A673 (cell line): ENCODE measurements at regions not wholly inside any gene's neighbourhood (a gene's known extent, or its start where the extent isn't known, plus 50 kb on each side); places are given as distances from the start of the nearest gene placed in this dataset.

Source experiments
- BruUV-seq: library from RNA; stranded (reverse); fragments of 400-500 nt; replicated peaks from 2 replicates; lab custom pipeline; 2021; lab: Mats Ljungman, UMichigan
- CTCF ChIA-PET: fragments of 300-600 bp; sonication (Branson Sonifier 250); formaldehyde crosslinking; loops from one replicate; lab custom pipeline; 2022; ENCODE audit warnings: antibody characterized with exemption; lab: Charles Lee
- POLR2A ChIA-PET: fragments of 300-600 bp; sonication (Branson Sonifier 250); formaldehyde crosslinking; loops from one replicate; lab custom pipeline; 2022; ENCODE audit warnings: antibody characterized with exemption; ENCODE audit not compliant: low non-redundant PET; lab: Charles Lee
- DNase-seq: peaks from one replicate; pipeline ENCODE4 v3.0.0-alpha.2; 2015; ENCODE audit warnings: low spot score
- H3K27ac ChIP-seq: fragments of 200-600 bp; sonication (generic); 2 replicates; pipeline ENCODE4 v1.5.1; 2016; ENCODE audit warnings: mixed run types, low read depth, mild to moderate bottlenecking, mixed read lengths, antibody characterized with exemption, low read length; ENCODE audit not compliant: poor library complexity, severe bottlenecking
- H3K27me3 ChIP-seq: fragments of 200-600 bp; sonication (generic); replicated peaks from 2 replicates; pipeline ENCODE4 v1.6.1; 2017; ENCODE audit warnings: mixed run types, low read depth, mild to moderate bottlenecking, mixed read lengths, antibody characterized with exemption, low read length; ENCODE audit not compliant: insufficient read depth, poor library complexity
- H3K36me3 ChIP-seq: fragments of 200-600 bp; sonication (generic); 2 replicates; pipeline ENCODE4 v1.6.1; 2016; ENCODE audit warnings: mixed run types, mild to moderate bottlenecking, mixed read lengths, antibody characterized with exemption, low read length; ENCODE audit not compliant: insufficient read depth, poor library complexity, severe bottlenecking
- H3K4me1 ChIP-seq: fragments of 200-600 bp; sonication (generic); 2 replicates; pipeline ENCODE4 v1.6.1; 2017; ENCODE audit warnings: mixed run types, mild to moderate bottlenecking, mixed read lengths, antibody characterized with exemption, low read length; ENCODE audit not compliant: insufficient read depth, poor library complexity, severe bottlenecking
- H3K4me3 ChIP-seq: fragments of 200-600 bp; sonication (generic); 2 replicates; pipeline ENCODE4 v1.5.1; 2016; ENCODE audit warnings: low read depth, mixed run types, mild to moderate bottlenecking, mixed read lengths, low read length; ENCODE audit not compliant: poor library complexity, severe bottlenecking
- H3K9me3 ChIP-seq: fragments of 200-600 bp; sonication (generic); 2 replicates; pipeline ENCODE4 v1.6.1; 2016; ENCODE audit warnings: mixed run types, low read depth, mild to moderate bottlenecking, mixed read lengths, antibody characterized with exemption, low read length; ENCODE audit not compliant: poor library complexity, severe bottlenecking
- EZH2 ChIP-seq: fragments of 200-600 bp; sonication (generic); IDR thresholded peaks from 2 replicates; pipeline ENCODE4 v1.6.1; 2017; ENCODE audit warnings: borderline replicate concordance, low read depth, mild to moderate bottlenecking, mixed read lengths, antibody characterized with exemption, low read length; ENCODE audit not compliant: poor library complexity, severe bottlenecking
- intact Hi-C: fragments of 100-400 bp; cut with micrococcal nuclease; formaldehyde crosslinking; loops from one replicate; pipeline ENCODE4 v1.10.0; 2022; ENCODE audit not compliant: unreplicated experiment
- TF ChIP-seq, protein P1 (sequence below): fragments of 300-800, 200-600 bp; sonication (generic); conservative IDR thresholded peaks from 2 replicates; pipeline ENCODE4 v1.5.1; 2017; ENCODE audit warnings: low read depth, mild to moderate bottlenecking, antibody characterized with exemption, low read length, moderate library complexity, mixed read lengths

DNA sequence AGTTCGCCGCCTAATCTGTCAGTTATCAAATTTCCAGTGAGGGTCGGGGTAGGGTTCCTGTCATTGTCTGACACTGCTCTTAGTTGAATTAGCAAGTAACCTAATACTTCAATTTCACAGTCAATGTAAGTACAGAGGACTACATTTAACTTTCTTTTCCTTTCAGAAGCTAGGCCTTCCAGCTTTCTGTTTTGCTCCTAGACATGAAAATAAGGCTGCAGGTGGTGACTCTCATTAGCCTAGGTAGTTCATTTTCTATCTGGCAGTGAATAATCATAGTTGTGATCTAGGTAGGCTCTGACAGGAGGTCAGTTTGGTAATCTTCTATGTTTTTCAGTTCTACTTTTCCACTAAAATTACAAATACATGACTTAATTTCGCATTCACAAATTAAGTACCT lies 783.1 kb downstream of the MRPL39 start:
- BruUV-seq: no TSS peak
- H3K4me1 ChIP-seq: no peaks in the 10 kb centered on the region
- no peak for DNase-seq
- CTCF ChIA-PET: no interaction called here
- peaks cover 16% of the 10 kb centered on the region for H3K9me3 ChIP-seq
- no peaks in the 10 kb centered on the region for H3K36me3 ChIP-seq
- POLR2A ChIA-PET: interaction anchor here (0.5 kb wide), 1 partner anchor 9 kb away, joined by 3 read pairs; no protein-coding TSS in a partner anchor
- H3K27ac ChIP-seq: no peak overlapping the region
- intact Hi-C loops: no loop called here
- H3K27me3 ChIP-seq: no peaks in the 10 kb centered on the region
- TF ChIP-seq, protein P1, sequence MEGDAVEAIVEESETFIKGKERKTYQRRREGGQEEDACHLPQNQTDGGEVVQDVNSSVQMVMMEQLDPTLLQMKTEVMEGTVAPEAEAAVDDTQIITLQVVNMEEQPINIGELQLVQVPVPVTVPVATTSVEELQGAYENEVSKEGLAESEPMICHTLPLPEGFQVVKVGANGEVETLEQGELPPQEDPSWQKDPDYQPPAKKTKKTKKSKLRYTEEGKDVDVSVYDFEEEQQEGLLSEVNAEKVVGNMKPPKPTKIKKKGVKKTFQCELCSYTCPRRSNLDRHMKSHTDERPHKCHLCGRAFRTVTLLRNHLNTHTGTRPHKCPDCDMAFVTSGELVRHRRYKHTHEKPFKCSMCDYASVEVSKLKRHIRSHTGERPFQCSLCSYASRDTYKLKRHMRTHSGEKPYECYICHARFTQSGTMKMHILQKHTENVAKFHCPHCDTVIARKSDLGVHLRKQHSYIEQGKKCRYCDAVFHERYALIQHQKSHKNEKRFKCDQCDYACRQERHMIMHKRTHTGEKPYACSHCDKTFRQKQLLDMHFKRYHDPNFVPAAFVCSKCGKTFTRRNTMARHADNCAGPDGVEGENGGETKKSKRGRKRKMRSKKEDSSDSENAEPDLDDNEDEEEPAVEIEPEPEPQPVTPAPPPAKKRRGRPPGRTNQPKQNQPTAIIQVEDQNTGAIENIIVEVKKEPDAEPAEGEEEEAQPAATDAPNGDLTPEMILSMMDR: no peak
- TF ChIP-seq EZH2: no peak
- H3K4me3 ChIP-seq: no peak overlapping the region

DNA sequence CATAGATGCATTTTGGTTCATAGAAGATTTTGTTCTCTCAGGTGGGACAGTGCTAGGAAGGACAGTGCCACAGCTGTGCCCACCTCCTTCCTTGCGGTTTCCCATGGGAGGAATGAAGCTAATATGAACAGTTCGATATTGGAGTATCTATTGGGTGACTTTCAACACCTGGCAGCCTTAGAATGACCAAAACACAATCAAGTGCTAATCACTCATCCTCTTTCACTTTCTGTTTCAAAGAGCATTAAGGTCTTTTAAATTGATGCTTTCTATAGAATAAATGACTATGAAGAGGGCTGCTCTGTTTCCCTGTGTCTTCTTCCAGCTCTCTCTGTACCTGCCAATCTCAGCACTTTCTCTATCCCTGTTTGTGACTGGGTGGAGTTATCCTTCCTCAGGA lies 784.0 kb downstream of the MRPL39 start:
- H3K27me3 ChIP-seq: no peaks in the 10 kb centered on the region
- no peak for TF ChIP-seq EZH2
- TF ChIP-seq, protein P1: no peak
- H3K4me3 ChIP-seq: no peak overlapping the region
- H3K9me3 ChIP-seq: peaks cover 16% of the 10 kb centered on the region
- CTCF ChIA-PET: no interaction called here
- intact Hi-C loops: no loop called here
- POLR2A ChIA-PET: no interaction called here
- H3K27ac ChIP-seq: no peak overlapping the region
- no peak for DNase-seq
- no peaks in the 10 kb centered on the region for H3K36me3 ChIP-seq
- H3K4me1 ChIP-seq: no peaks in the 10 kb centered on the region
- BruUV-seq: no TSS peak

DNA sequence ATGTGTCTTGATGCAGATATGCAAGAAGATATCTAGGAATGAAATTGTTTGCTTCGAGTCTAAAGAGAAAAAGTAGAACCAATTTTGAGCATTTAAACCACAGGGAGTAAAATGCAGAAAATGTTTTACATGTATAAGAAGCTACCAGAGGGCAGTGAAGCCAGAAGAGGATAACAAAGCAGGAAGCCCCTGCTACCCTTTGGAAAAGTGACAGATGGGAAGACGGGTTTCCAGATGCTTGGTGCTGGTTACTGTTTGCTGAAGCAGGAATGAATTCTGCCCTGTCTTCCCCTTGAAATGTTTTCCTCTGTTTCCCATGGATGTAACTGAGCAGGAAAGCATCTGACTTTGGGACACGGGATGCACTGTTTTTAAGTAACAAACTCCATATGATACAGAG lies 822.2 kb downstream of the MRPL39 start:
- TF ChIP-seq, protein P1: no peak
- no peaks in the 10 kb centered on the region for H3K36me3 ChIP-seq
- H3K4me1 ChIP-seq: no peaks in the 10 kb centered on the region
- intact Hi-C loops: no loop called here
- no peaks in the 10 kb centered on the region for H3K27me3 ChIP-seq
- CTCF ChIA-PET: no interaction called here
- DNase-seq: no peak
- H3K9me3 ChIP-seq: peaks cover 3% of the 10 kb centered on the region
- no peak overlapping the region for H3K4me3 ChIP-seq
- no peak overlapping the region for H3K27ac ChIP-seq
- POLR2A ChIA-PET: no interaction called here
- no TSS peak for BruUV-seq
